H1 (cell line): ENCODE measurements at regions not wholly inside any gene's neighbourhood (a gene's known extent, or its start where the extent isn't known, plus 50 kb on each side); places are given as distances from the start of the nearest gene placed in this dataset.

Experiments used
- CTCF ChIA-PET: fragments of 300-600 bp; sonication (Branson Sonifier 250); formaldehyde crosslinking; loops from one replicate; lab custom pipeline; 2021; ENCODE audit not compliant: partially characterized antibody; lab: Charles Lee
- POLR2A ChIA-PET: fragments of 300-600 bp; sonication (Branson Sonifier 250); formaldehyde crosslinking; loops from one replicate; lab custom pipeline; 2021; ENCODE audit warnings: inconsistent platforms; ENCODE audit not compliant: partially characterized antibody; lab: Charles Lee
- DNase-seq, 2 experiments: peaks; one replicate each; pipeline versions ENCODE4 v3.0.0 to v3.0.0-alpha.2; 2010 to 2022; ENCODE audit warnings: low spot score in 2 of 2, low read depth in 1 of 2, mixed read lengths in 1 of 2
- FAIRE-seq: peaks from 2 replicates; lab custom pipeline; 2011; peaks lifted over from hg19 to GRCh38; lab: Jason Lieb, UNC
- H2AFZ ChIP-seq: 2 replicates; pipeline ENCODE4 v1.8.1; 2012; ENCODE audit warnings: low read length, inconsistent platforms
- H2AK5ac ChIP-seq: 2 replicates; pipeline ENCODE4 v1.6.1; 2013; ENCODE audit warnings: low read depth, low read length
- H2BK120ac ChIP-seq: replicated peaks from 2 replicates; pipeline ENCODE3; 2013; ENCODE audit warnings: low read depth, low read length, inconsistent platforms
- H2BK12ac ChIP-seq: 2 replicates; pipeline ENCODE4 v1.6.1; 2013; ENCODE audit warnings: low read depth, low read length
- H2BK15ac ChIP-seq: 2 replicates; pipeline ENCODE4 v1.6.1; 2013; ENCODE audit warnings: low read length
- H2BK20ac ChIP-seq: 2 replicates; pipeline ENCODE4 v1.6.1; 2013; ENCODE audit warnings: low read length
- H2BK5ac ChIP-seq: 2 replicates; pipeline ENCODE4 v1.6.1; 2013; ENCODE audit warnings: low read depth, low read length
- H3K14ac ChIP-seq: 2 replicates; pipeline ENCODE4 v1.6.1; 2013; ENCODE audit warnings: inconsistent platforms; ENCODE audit not compliant: insufficient read length
- H3K18ac ChIP-seq: 2 replicates; pipeline ENCODE4 v1.6.1; 2013; ENCODE audit warnings: low read length; ENCODE audit errors: extremely low read depth
- H3K23ac ChIP-seq: 2 replicates; pipeline ENCODE4 v1.6.1; 2013; ENCODE audit warnings: inconsistent platforms; ENCODE audit not compliant: insufficient read length
- H3K23me2 ChIP-seq: 2 replicates; pipeline ENCODE4 v1.6.1; 2013; ENCODE audit warnings: low read depth, low read length
- H3K27ac ChIP-seq: 2 replicates; pipeline ENCODE4 v1.6.1; 2011; ENCODE audit warnings: low read depth, low read length, inconsistent platforms
- H3K27me3 ChIP-seq, 4 experiments: replicated peaks in 1 of 4; 1 replicate in 1 of 4; 2 replicates in 3 of 4; pipeline versions ENCODE4 v1.6.1 to v1.8.1; 2011 to 2013; ENCODE audit warnings: low read length in 3 of 4, mild to moderate bottlenecking in 3 of 4, inconsistent platforms in 2 of 4, mixed read lengths in 2 of 4, moderate library complexity in 1 of 4; ENCODE audit not compliant: control insufficient read depth in 3 of 4, insufficient read depth in 3 of 4; ENCODE audit errors: extremely low read depth in 1 of 4
- H3K36me3 ChIP-seq, 4 experiments: 2 replicates each; pipeline versions ENCODE4 v1.6.1 to v1.8.1; 2011 to 2013; ENCODE audit warnings: mild to moderate bottlenecking in 4 of 4, low read length in 3 of 4, moderate library complexity in 2 of 4, control low read depth in 1 of 4, inconsistent platforms in 1 of 4; ENCODE audit not compliant: insufficient read depth in 4 of 4, control insufficient read depth in 2 of 4
- H3K4ac ChIP-seq: replicated peaks from 2 replicates; pipeline ENCODE3; 2013; ENCODE audit warnings: low read length, low read depth, mixed read lengths, inconsistent platforms; ENCODE audit not compliant: insufficient read length
- H3K4me1 ChIP-seq, 4 experiments: replicated peaks in 1 of 4; 1 replicate in 1 of 4; 2 replicates in 3 of 4; pipeline versions ENCODE4 v1.6.1 to v1.8.1; 2011 to 2013; ENCODE audit warnings: low read length in 3 of 4, inconsistent platforms in 2 of 4, mixed read lengths in 1 of 4; ENCODE audit not compliant: insufficient read depth in 4 of 4, control insufficient read depth in 3 of 4
- H3K4me2 ChIP-seq, 2 experiments: 2 replicates each; pipeline versions ENCODE4 v1.6.1 to v1.8.1; 2011 to 2013; ENCODE audit warnings: low read depth in 2 of 2, low read length in 2 of 2, control low read depth in 1 of 2, inconsistent platforms in 1 of 2, mild to moderate bottlenecking in 1 of 2; ENCODE audit not compliant: insufficient read depth in 1 of 2
- H3K4me3 ChIP-seq, 4 experiments: fragments of 200-600, 300-600 bp in 1 of 4; sonication (generic), shearing (Covaris generic), sonication (Bioruptor Twin) in 1 of 4; 2 replicates each; pipeline versions ENCODE4 v1.5.1 to v1.8.1; 2011 to 2016; ENCODE audit warnings: low read length in 4 of 4, low read depth in 3 of 4, control low read depth in 2 of 4, inconsistent platforms in 2 of 4, mild to moderate bottlenecking in 2 of 4, mixed read lengths in 1 of 4, moderate library complexity in 1 of 4; ENCODE audit not compliant: insufficient read depth in 2 of 4; ENCODE audit errors: extremely low read depth in 1 of 4
- H3K56ac ChIP-seq: replicated peaks from 2 replicates; pipeline ENCODE3; 2013; ENCODE audit warnings: low read depth, mild to moderate bottlenecking, mixed read lengths, low read length, inconsistent platforms; ENCODE audit not compliant: insufficient read length
- H3K79me1 ChIP-seq: 2 replicates; pipeline ENCODE4 v1.6.1; 2013; ENCODE audit warnings: low read depth, low read length, control low read depth
- H3K79me2 ChIP-seq, 2 experiments: 2 replicates each; pipeline versions ENCODE4 v1.6.1 to v1.8.1; 2012 to 2013; ENCODE audit warnings: low read length in 2 of 2, mild to moderate bottlenecking in 2 of 2, inconsistent platforms in 1 of 2; ENCODE audit not compliant: insufficient read depth in 2 of 2, control insufficient read depth in 1 of 2
- H3K9ac ChIP-seq, 4 experiments: replicated peaks in 1 of 4; 1 replicate in 1 of 4; 2 replicates in 3 of 4; pipeline versions ENCODE4 v1.6.1 to v1.8.1; 2011 to 2013; ENCODE audit warnings: low read depth in 3 of 4, low read length in 3 of 4, control low read depth in 2 of 4, mild to moderate bottlenecking in 2 of 4, moderate library complexity in 2 of 4, inconsistent platforms in 1 of 4; ENCODE audit errors: extremely low read depth in 1 of 4
- H3K9me3 ChIP-seq, 2 experiments: 2 replicates each; pipeline versions ENCODE4 v1.6.1 to v1.8.1; 2012 to 2013; ENCODE audit warnings: mild to moderate bottlenecking in 2 of 2, moderate library complexity in 2 of 2, control low read depth in 1 of 2, inconsistent platforms in 1 of 2, low read depth in 1 of 2, low read length in 1 of 2, mixed read lengths in 1 of 2; ENCODE audit not compliant: insufficient read depth in 2 of 2
- H4K20me1 ChIP-seq, 2 experiments: replicated peaks in 1 of 2; 2 replicates each; pipeline versions ENCODE3 to v1.8.1; 2011 to 2013; ENCODE audit warnings: inconsistent platforms in 2 of 2, low read length in 2 of 2, mild to moderate bottlenecking in 1 of 2; ENCODE audit not compliant: insufficient read depth in 2 of 2, control insufficient read depth in 1 of 2
- H4K5ac ChIP-seq: 2 replicates; pipeline ENCODE4 v1.6.1; 2013; ENCODE audit warnings: low read length, low read depth, mixed read lengths, inconsistent platforms; ENCODE audit not compliant: insufficient read length
- H4K8ac ChIP-seq: 2 replicates; pipeline ENCODE4 v1.8.0; 2013; ENCODE audit warnings: mild to moderate bottlenecking, moderate library complexity, low read length, inconsistent platforms; ENCODE audit not compliant: insufficient read depth; ENCODE audit errors: extremely low read depth
- H4K91ac ChIP-seq: replicated peaks from 2 replicates; pipeline ENCODE3; 2013; ENCODE audit warnings: low read length, mixed read lengths, inconsistent platforms; ENCODE audit not compliant: insufficient read length
- CBX5 ChIP-seq: fragments of 300-800, 300-1000 bp; sonication (generic); IDR thresholded peaks from 2 replicates; pipeline ENCODE4 v1.7.1; 2016; ENCODE audit warnings: antibody characterized with exemption, low read length, low read depth
- CHD1 ChIP-seq: IDR thresholded peaks from 2 replicates; pipeline ENCODE4 v1.6.1; 2012; ENCODE audit warnings: low read depth, low read length, improper control_type of control experiment
- GTF2F1 ChIP-seq: IDR thresholded peaks from 2 replicates; pipeline ENCODE4 v1.6.1; 2012; ENCODE audit warnings: low read depth, low read length, improper control_type of control experiment, borderline replicate concordance
- RFX5 ChIP-seq: IDR thresholded peaks from 2 replicates; pipeline ENCODE4 v1.6.1; 2011; ENCODE audit warnings: low read depth, low read length, improper control_type of control experiment, borderline replicate concordance
- TBP ChIP-seq: IDR thresholded peaks from 2 replicates; pipeline ENCODE4 v1.6.1; 2011; ENCODE audit warnings: low read depth, low read length, improper control_type of control experiment
- TEAD4 ChIP-seq: IDR thresholded peaks from 2 replicates; pipeline ENCODE4 v1.6.1; 2012; ENCODE audit warnings: low read depth, low read length, inconsistent platforms, mixed read lengths
- TF ChIP-seq, protein P1 (sequence below): IDR thresholded peaks from 2 replicates; pipeline ENCODE4 v1.6.1; 2011; ENCODE audit warnings: low read depth, mild to moderate bottlenecking, low read length; ENCODE audit not compliant: insufficient read depth
- TF ChIP-seq, protein P2 (sequence below): IDR thresholded peaks from 2 replicates; pipeline ENCODE4 v1.6.1; 2011; ENCODE audit warnings: low read length, improper control_type of control experiment

DNA sequence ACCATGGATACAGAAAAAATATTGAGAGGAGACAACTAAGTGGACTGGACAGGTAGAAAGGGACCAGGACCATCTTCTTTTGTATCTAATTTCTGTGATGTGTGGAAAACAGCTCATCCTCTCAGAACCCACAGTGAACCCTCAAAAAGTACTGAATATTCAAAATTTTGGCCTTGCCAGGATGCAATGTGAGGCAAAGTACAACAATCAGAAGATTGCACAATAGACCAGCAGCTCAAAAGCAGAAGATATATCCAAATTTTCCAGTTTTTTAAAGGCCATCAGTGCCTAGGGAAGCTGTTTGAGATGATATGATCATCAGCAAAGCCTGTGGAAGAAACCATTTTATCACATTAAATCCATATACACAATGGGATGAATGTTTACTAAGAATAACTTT, 973.3 kb upstream of the MIR17HG start:
- DNase-seq (no peak), FAIRE-seq (no peak)
- H3K27me3 ChIP-seq, result no peaks in the 10 kb centered on the region
- H3K4me2 ChIP-seq, result no peak overlapping the region
- H2BK12ac ChIP-seq, result no peak overlapping the region
- H2AK5ac ChIP-seq, result no peak overlapping the region
- H3K9me3 ChIP-seq, result peaks cover 3% of the 10 kb centered on the region in 2 experiments; a peak in 1 of 4 replicates
- no peak overlapping the region for H4K8ac ChIP-seq
- H3K4me1 ChIP-seq, result no peaks in the 10 kb centered on the region
- no peaks in the 10 kb centered on the region for H4K20me1 ChIP-seq
- H3K4me3 ChIP-seq, result no peak overlapping the region
- H3K9ac ChIP-seq, result no peak overlapping the region
- no peak overlapping the region for H2BK15ac ChIP-seq
- H3K18ac ChIP-seq, result no peak overlapping the region
- no peak overlapping the region for H3K27ac ChIP-seq
- H3K23me2 ChIP-seq, result no peaks in the 10 kb centered on the region
- H2BK5ac ChIP-seq, result no peak overlapping the region
- no peaks in the 10 kb centered on the region for H3K79me1 ChIP-seq
- H3K36me3 ChIP-seq, result no peaks in the 10 kb centered on the region; a peak in 1 of 8 replicates
- TF ChIP-seq, protein P1, sequence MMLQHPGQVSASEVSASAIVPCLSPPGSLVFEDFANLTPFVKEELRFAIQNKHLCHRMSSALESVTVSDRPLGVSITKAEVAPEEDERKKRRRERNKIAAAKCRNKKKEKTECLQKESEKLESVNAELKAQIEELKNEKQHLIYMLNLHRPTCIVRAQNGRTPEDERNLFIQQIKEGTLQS, result no peak
- TF ChIP-seq TEAD4 (no peak), CHD1 (no peak), TBP (no peak), GTF2F1 (no peak), CBX5 (no peak), RFX5 (no peak)
- TF ChIP-seq, protein P2, sequence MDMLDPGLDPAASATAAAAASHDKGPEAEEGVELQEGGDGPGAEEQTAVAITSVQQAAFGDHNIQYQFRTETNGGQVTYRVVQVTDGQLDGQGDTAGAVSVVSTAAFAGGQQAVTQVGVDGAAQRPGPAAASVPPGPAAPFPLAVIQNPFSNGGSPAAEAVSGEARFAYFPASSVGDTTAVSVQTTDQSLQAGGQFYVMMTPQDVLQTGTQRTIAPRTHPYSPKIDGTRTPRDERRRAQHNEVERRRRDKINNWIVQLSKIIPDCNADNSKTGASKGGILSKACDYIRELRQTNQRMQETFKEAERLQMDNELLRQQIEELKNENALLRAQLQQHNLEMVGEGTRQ, result no peak
- no peak overlapping the region for H3K4ac ChIP-seq
- no peak overlapping the region for H3K23ac ChIP-seq
- no peaks in the 10 kb centered on the region for H3K79me2 ChIP-seq
- H3K56ac ChIP-seq, result no peak overlapping the region
- no peak overlapping the region for H4K5ac ChIP-seq
- ChIA-PET POLR2A (no interaction called here), CTCF (interaction anchor here (0.6 kb wide), 1 partner anchor 218 kb away, joined by 3 read pairs; no protein-coding TSS in a partner anchor)
- no peak overlapping the region for H2BK20ac ChIP-seq
- H2BK120ac ChIP-seq, result no peak overlapping the region
- no peak overlapping the region for H2AFZ ChIP-seq
- no peak overlapping the region for H3K14ac ChIP-seq
- no peak overlapping the region for H4K91ac ChIP-seq
